Neuronal stem cell (in vitro differentiated cells): ENCODE measurements at regions not wholly inside any gene's neighbourhood (a gene's known extent, or its start where the extent isn't known, plus 50 kb on each side); places are given as distances from the start of the nearest gene placed in this dataset.

Experiments used
- DNase-seq: peaks from one replicate; pipeline ENCODE4 v3.0.0-alpha.2; 2013; ENCODE audit warnings: low spot score
- H2AFZ ChIP-seq: one replicate; pipeline ENCODE4 v1.6.1; 2013; ENCODE audit warnings: mild to moderate bottlenecking, low read length, inconsistent platforms
- H2AK5ac ChIP-seq: 2 replicates; pipeline ENCODE4 v1.6.1; 2013; ENCODE audit warnings: low read depth, mild to moderate bottlenecking, inconsistent platforms, low read length, moderate library complexity, mixed read lengths
- H2BK120ac ChIP-seq: 2 replicates; pipeline ENCODE4 v1.6.1; 2013; ENCODE audit warnings: low read depth, mild to moderate bottlenecking, inconsistent platforms, low read length, moderate library complexity, mixed read lengths
- H2BK12ac ChIP-seq: one replicate; pipeline ENCODE4 v1.6.1; 2013; ENCODE audit warnings: low read length, inconsistent platforms
- H2BK15ac ChIP-seq: 2 replicates; pipeline ENCODE4 v1.6.1; 2013; ENCODE audit warnings: mild to moderate bottlenecking, low read length, inconsistent platforms, mixed read lengths
- H2BK5ac ChIP-seq: one replicate; pipeline ENCODE4 v1.6.1; 2013; ENCODE audit warnings: inconsistent platforms, mild to moderate bottlenecking, low read length, moderate library complexity
- H3K14ac ChIP-seq: one replicate; pipeline ENCODE4 v1.6.1; 2013; ENCODE audit warnings: low read length, inconsistent platforms
- H3K18ac ChIP-seq: 2 replicates; pipeline ENCODE4 v1.6.1; 2013; ENCODE audit warnings: low read length, inconsistent platforms
- H3K23ac ChIP-seq: 2 replicates; pipeline ENCODE4 v1.6.1; 2013; ENCODE audit warnings: low read depth, mild to moderate bottlenecking, mixed read lengths, low read length, inconsistent platforms; ENCODE audit not compliant: poor library complexity
- H3K27ac ChIP-seq: replicated peaks from 3 replicates; pipeline ENCODE4 v1.5.1; 2013; ENCODE audit warnings: low read length, inconsistent platforms
- H3K27me3 ChIP-seq, 3 experiments: 2 replicates each; pipeline ENCODE4 v1.6.1; 2013; ENCODE audit warnings: low read length in 3 of 3, mild to moderate bottlenecking in 2 of 3, inconsistent platforms in 1 of 3, low read depth in 1 of 3, mixed read lengths in 1 of 3, moderate library complexity in 1 of 3; ENCODE audit not compliant: control insufficient read depth in 3 of 3, insufficient read depth in 3 of 3
- H3K36me3 ChIP-seq, 2 donors: replicated peaks in 1 of 2; 2 replicates each; pipeline ENCODE4 v1.6.1; 2013; ENCODE audit warnings: low read length in 2 of 2; ENCODE audit not compliant: control insufficient read depth in 2 of 2, insufficient read depth in 2 of 2
- H3K4ac ChIP-seq: 2 replicates; pipeline ENCODE4 v1.6.1; 2013; ENCODE audit warnings: inconsistent platforms, mild to moderate bottlenecking, low read length, moderate library complexity
- H3K4me1 ChIP-seq, 2 donors: 1 replicate in 1 of 2; 2 replicates in 1 of 2; pipeline ENCODE4 v1.6.1; 2013; ENCODE audit warnings: low read length in 2 of 2, low read depth in 1 of 2; ENCODE audit not compliant: control insufficient read depth in 2 of 2, insufficient read depth in 1 of 2
- H3K4me2 ChIP-seq: one replicate; pipeline ENCODE4 v1.6.1; 2013; ENCODE audit warnings: mild to moderate bottlenecking, low read length, inconsistent platforms; ENCODE audit not compliant: insufficient read depth, poor library complexity, severe bottlenecking
- H3K4me3 ChIP-seq, 2 donors: 2 replicates each; pipeline ENCODE4 v1.5.1; 2013; ENCODE audit warnings: low read length in 2 of 2, mild to moderate bottlenecking in 2 of 2, inconsistent platforms in 1 of 2, moderate library complexity in 1 of 2
- H3K79me1 ChIP-seq: one replicate; pipeline ENCODE4 v1.6.1; 2013; ENCODE audit warnings: low read depth, mild to moderate bottlenecking, inconsistent platforms, low read length, moderate library complexity
- H3K9ac ChIP-seq: one replicate; pipeline ENCODE4 v1.6.1; 2013; ENCODE audit warnings: mild to moderate bottlenecking, low read depth, low read length, inconsistent platforms; ENCODE audit not compliant: poor library complexity
- H3K9me3 ChIP-seq, 2 donors: replicated peaks in 1 of 2; 2 replicates each; pipeline versions ENCODE3 to v1.6.1; 2013; ENCODE audit warnings: low read length in 2 of 2, mild to moderate bottlenecking in 2 of 2, inconsistent platforms in 1 of 2, low read depth in 1 of 2, mixed read lengths in 1 of 2, moderate library complexity in 1 of 2; ENCODE audit not compliant: control insufficient read depth in 2 of 2, insufficient read depth in 1 of 2
- H4K8ac ChIP-seq: one replicate; pipeline ENCODE4 v1.6.1; 2013; ENCODE audit warnings: low read depth, mild to moderate bottlenecking, inconsistent platforms, low read length, moderate library complexity
- H4K91ac ChIP-seq: one replicate; pipeline ENCODE4 v1.6.1; 2013; ENCODE audit warnings: low read length, low read depth, mild to moderate bottlenecking, inconsistent platforms; ENCODE audit not compliant: poor library complexity
- WGBS, 2 donors: extraction: QIAGEN DNeasy Blood & Tissue Kit; methylation state at CpG; one replicate each; pipeline ENCODE4 v1.1.7; 2013; ENCODE audit warnings: missing lambda C conversion rate in 2 of 2, mixed read lengths in 1 of 2; ENCODE audit not compliant: insufficient read length in 2 of 2, insufficient replicate concordance in 1 of 2; ENCODE audit errors: extremely low coverage in 2 of 2; 5-methylcytosine and 5-hydroxymethylcytosine counted together

DNA sequence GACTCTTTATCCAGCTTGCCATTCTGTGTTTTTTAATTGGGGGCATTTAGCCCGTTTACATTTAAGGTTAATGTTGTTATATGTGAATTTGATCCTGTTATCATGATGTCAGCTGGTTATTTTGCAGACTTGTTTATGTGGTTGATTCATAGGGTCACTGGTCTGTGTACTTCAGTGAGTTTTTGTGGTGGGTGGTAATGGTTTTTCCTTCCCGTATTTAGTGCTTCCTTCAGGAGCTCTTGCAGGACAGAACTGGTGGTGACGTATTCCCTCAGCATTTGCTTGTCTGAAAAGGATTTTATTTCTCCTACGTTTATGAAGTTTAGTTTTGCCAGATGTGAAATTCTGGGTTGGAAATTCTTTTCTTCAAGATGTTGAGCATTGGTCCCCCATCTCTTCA, 381.1 kb downstream of the MAN2A1 start:
- Histone ChIP-seq H2AK5ac (no peak overlapping the region), H3K4ac (no peak overlapping the region), H2BK120ac (no peak overlapping the region), H3K9me3 (peaks cover 0 to 8% of the 10 kb centered on the region in 2 donors), H3K23ac (no peak overlapping the region), H3K18ac (no peak overlapping the region), H3K27me3 (no peaks in the 10 kb centered on the region), H3K9ac (no peak overlapping the region), H3K27ac (no peak overlapping the region), H3K4me1 (no peaks in the 10 kb centered on the region), H3K79me1 (no peaks in the 10 kb centered on the region), H2BK15ac (no peak overlapping the region), H2BK5ac (no peak overlapping the region), H3K14ac (no peak overlapping the region), H3K4me3 (no peak overlapping the region), H2AFZ (no peak overlapping the region), H4K8ac (no peak overlapping the region), H3K36me3 (no peaks in the 10 kb centered on the region), H4K91ac (no peak overlapping the region), H2BK12ac (no peak overlapping the region), H3K4me2 (no peak overlapping the region)
- no peak for DNase-seq
- no CpG with 5 or more reads among the region's 4 CpGs for WGBS, 2 donors

DNA sequence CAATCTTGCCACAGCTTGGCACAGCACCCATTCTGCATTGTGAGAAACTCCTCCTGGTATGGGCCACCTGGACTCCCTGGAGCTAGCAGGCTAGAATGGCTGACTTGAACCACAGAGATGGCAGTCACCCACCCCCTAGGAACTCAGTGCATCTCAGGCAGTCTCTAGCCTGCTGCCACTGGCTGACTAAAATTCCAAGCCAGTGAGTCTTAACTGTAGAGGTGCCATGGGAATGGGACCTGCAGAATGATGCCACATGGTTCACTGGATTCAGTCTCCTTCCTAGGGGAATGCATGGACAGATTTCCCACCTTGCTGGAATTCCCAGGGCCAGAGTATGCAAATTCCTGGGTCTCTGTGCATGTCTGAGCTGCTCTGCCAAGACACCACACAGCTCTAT, 382.9 kb downstream of the MAN2A1 start:
- no peak overlapping the region for H3K9ac ChIP-seq
- H3K23ac ChIP-seq, result no peak overlapping the region
- no peak overlapping the region for H3K18ac ChIP-seq
- no peak overlapping the region for H3K4ac ChIP-seq
- H4K8ac ChIP-seq, result no peak overlapping the region
- DNase-seq, result no peak
- no peaks in the 10 kb centered on the region for H3K27me3 ChIP-seq
- H3K36me3 ChIP-seq, result no peaks in the 10 kb centered on the region
- no peak overlapping the region for H2BK15ac ChIP-seq
- no peak overlapping the region for H2AK5ac ChIP-seq
- H2BK120ac ChIP-seq, result no peak overlapping the region
- H3K27ac ChIP-seq, result no peak overlapping the region
- no peak overlapping the region for H3K14ac ChIP-seq
- no peak overlapping the region for H2BK12ac ChIP-seq
- H3K4me3 ChIP-seq, result no peak overlapping the region
- no peak overlapping the region for H2AFZ ChIP-seq
- no peak overlapping the region for H3K4me2 ChIP-seq
- no peaks in the 10 kb centered on the region for H3K4me1 ChIP-seq
- H4K91ac ChIP-seq, result no peak overlapping the region
- H3K79me1 ChIP-seq, result no peaks in the 10 kb centered on the region
- no peak overlapping the region for H2BK5ac ChIP-seq
- H3K9me3 ChIP-seq, result peaks cover 0 to 9% of the 10 kb centered on the region in 2 donors

- DNase-seq, result no peak
- H2AFZ ChIP-seq, result no peak overlapping the region
Measured at GRCh38 chr5:110073534-110073933, 383.8 kb downstream of the MAN2A1 start.

DNA sequence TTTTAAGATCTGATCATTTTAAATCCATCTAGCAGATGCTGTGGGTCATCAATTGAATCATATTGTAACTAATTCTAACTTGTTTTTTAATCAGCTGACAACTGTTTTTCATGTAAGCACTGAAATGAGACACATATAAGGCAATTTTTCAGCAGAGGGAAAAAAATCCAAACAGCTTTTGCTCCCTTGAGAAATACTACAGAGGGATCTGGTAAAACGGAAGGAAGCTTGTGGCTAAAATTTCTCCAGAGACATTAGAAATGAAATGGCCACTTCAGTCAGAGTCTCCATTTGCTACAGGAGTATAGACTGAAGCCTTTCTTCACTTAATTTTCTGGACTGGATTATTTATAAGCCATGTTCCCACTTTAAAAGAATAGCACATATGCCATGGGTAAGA, 385.9 kb downstream of the MAN2A1 start:
- Histone ChIP-seq H3K4me2 (no peak overlapping the region), H3K4me3 (no peak overlapping the region), H3K79me1 (no peaks in the 10 kb centered on the region), H3K14ac (no peak overlapping the region), H3K4ac (no peak overlapping the region), H2BK120ac (no peak overlapping the region), H2AFZ (no peak overlapping the region), H4K8ac (no peak overlapping the region), H2BK15ac (no peak overlapping the region), H3K27me3 (no peaks in the 10 kb centered on the region), H2BK5ac (no peak overlapping the region), H2AK5ac (no peak overlapping the region), H3K18ac (no peak overlapping the region), H3K9ac (no peak overlapping the region), H3K27ac (no peak overlapping the region), H3K4me1 (no peaks in the 10 kb centered on the region), H4K91ac (no peak overlapping the region), H3K23ac (no peak overlapping the region), H2BK12ac (no peak overlapping the region), H3K36me3 (no peaks in the 10 kb centered on the region), H3K9me3 (peaks cover 0 to 9% of the 10 kb centered on the region in 2 donors)
- no CpG with 5 or more reads among the region's 1 CpG for WGBS, 2 donors
- DNase-seq, result no peak

More at GRCh38 chr5:110073534-110073933, 383.8 kb downstream of the MAN2A1 start:
- Histone ChIP-seq H2BK5ac (no peak overlapping the region), H3K18ac (no peak overlapping the region), H4K91ac (no peak overlapping the region), H3K27ac (no peak overlapping the region), H2BK15ac (no peak overlapping the region), H3K79me1 (no peaks in the 10 kb centered on the region), H3K9me3 (peaks cover 0 to 9% of the 10 kb centered on the region in 2 donors), H2AK5ac (no peak overlapping the region), H3K4ac (no peak overlapping the region), H4K8ac (no peak overlapping the region), H3K4me3 (no peak overlapping the region), H3K9ac (no peak overlapping the region), H2BK120ac (no peak overlapping the region), H3K4me1 (no peaks in the 10 kb centered on the region), H3K23ac (no peak overlapping the region), H3K36me3 (no peaks in the 10 kb centered on the region), H3K14ac (no peak overlapping the region), H2BK12ac (no peak overlapping the region), H3K27me3 (no peaks in the 10 kb centered on the region), H3K4me2 (no peak overlapping the region)
- WGBS, 2 donors, result no CpG with 5 or more reads among the region's 2 CpGs
